HepG2 (cell line): ENCODE measurements at regions not wholly inside any gene's neighbourhood (a gene's known extent, or its start where the extent isn't known, plus 50 kb on each side); places are given as distances from the start of the nearest gene placed in this dataset.

Experiments used
- ATAC-seq: fragments of 200-7000 bp; cut with Tn5 transposase; 3 replicates; pipeline ENCODE4 v1.9.1; 2020; ENCODE audit warnings: mild to moderate bottlenecking, moderate library complexity
- BruUV-seq: library from RNA; stranded (reverse); fragments of 400-500 nt; replicated peaks from 2 replicates; lab custom pipeline; 2021; lab: Mats Ljungman, UMichigan
- CTCF ChIA-PET: fragments of 300-600 bp; formaldehyde crosslinking; extraction: SDS; loops from one replicate; lab custom pipeline; 2021; ENCODE audit warnings: low total read pairs, inconsistent platforms, low intra/inter-chr PET ratio; lab: Yijun Ruan, JAX
- POLR2A ChIA-PET: fragments of 350-600 bp; sonication (Branson Sonifier 250); formaldehyde crosslinking; loops from one replicate; lab custom pipeline; 2020; ENCODE audit warnings: antibody characterized with exemption, inconsistent platforms; lab: Yijun Ruan, JAX
- DNase-seq: peaks from one replicate; pipeline ENCODE4 v3.0.0-alpha.2; 2015; ENCODE audit warnings: low spot score
- FAIRE-seq: peaks from 3 replicates; lab custom pipeline; 2011; peaks lifted over from hg19 to GRCh38; lab: Jason Lieb, UNC
- H2AFZ ChIP-seq: one replicate; pipeline ENCODE4 v1.6.1; 2011; ENCODE audit warnings: low read length, inconsistent platforms
- H3K27ac ChIP-seq: fragments of 300-600 bp; 3 replicates; pipeline ENCODE4 v1.8.0; 2011; ENCODE audit warnings: mixed run types, mild to moderate bottlenecking, mixed read lengths, low read length, inconsistent platforms; ENCODE audit not compliant: insufficient read depth; ENCODE audit errors: extremely low read length
- H3K27me3 ChIP-seq, 2 experiments: fragments of 200-600 bp in 1 of 2; 2 replicates in 1 of 2; 3 replicates in 1 of 2; pipeline versions ENCODE4 v1.6.0 to v1.8.0; 2011; ENCODE audit warnings: low read length in 2 of 2, mild to moderate bottlenecking in 2 of 2, moderate library complexity in 2 of 2, inconsistent platforms in 1 of 2; ENCODE audit not compliant: insufficient read depth in 2 of 2, control insufficient read depth in 1 of 2
- H3K36me3 ChIP-seq, 2 experiments: fragments of 200-600 bp in 1 of 2; replicated peaks in 1 of 2; 2 replicates in 1 of 2; 3 replicates in 1 of 2; pipeline versions ENCODE4 v1.5.1 to v1.8.0; 2011; ENCODE audit warnings: low read length in 2 of 2, inconsistent platforms in 1 of 2; ENCODE audit not compliant: insufficient read depth in 2 of 2, control insufficient read depth in 1 of 2
- H3K4me1 ChIP-seq: 2 replicates; pipeline ENCODE4 v1.5.1; 2012; ENCODE audit warnings: low read length, inconsistent platforms; ENCODE audit not compliant: insufficient read depth
- H3K4me2 ChIP-seq: 2 replicates; pipeline ENCODE4 v1.6.0; 2011; ENCODE audit warnings: low read depth, low read length, inconsistent platforms
- H3K4me3 ChIP-seq, 3 experiments: fragments of 200-600 bp in 1 of 3; sonication (generic), shearing (Covaris generic) in 1 of 3; replicated peaks in 1 of 3; 2 replicates each; pipeline ENCODE4 v1.5.1; 2011 to 2016; ENCODE audit warnings: low read length in 3 of 3, inconsistent platforms in 2 of 3, low read depth in 2 of 3, mild to moderate bottlenecking in 2 of 3, control low read depth in 1 of 3, mixed read lengths in 1 of 3; ENCODE audit not compliant: insufficient read depth in 1 of 3
- H3K79me2 ChIP-seq: one replicate; pipeline ENCODE4 v1.6.1; 2011; ENCODE audit warnings: low read length, inconsistent platforms; ENCODE audit not compliant: insufficient read depth
- H3K9ac ChIP-seq: 2 replicates; pipeline ENCODE4 v1.6.0; 2011; ENCODE audit warnings: mild to moderate bottlenecking, low read depth, low read length, inconsistent platforms; ENCODE audit not compliant: insufficient read depth
- H3K9me3 ChIP-seq: 2 replicates; pipeline ENCODE4 v1.5.1; 2012; ENCODE audit warnings: mild to moderate bottlenecking, low read length
- H4K20me1 ChIP-seq: 2 replicates; pipeline ENCODE4 v1.6.0; 2011; ENCODE audit warnings: inconsistent platforms, mild to moderate bottlenecking, low read length, moderate library complexity; ENCODE audit not compliant: insufficient read depth
- POLR2AphosphoS2 ChIP-seq: IDR thresholded peaks from 2 replicates; pipeline ENCODE4 v1.6.1; 2011; ENCODE audit warnings: low read depth, low read length, improper control_type of control experiment
- STAG1 ChIP-seq: sonication (generic); formaldehyde crosslinking; IDR thresholded peaks from 2 replicates; pipeline ENCODE4 v1.4.0; 2020; ENCODE audit warnings: missing genetic modification reagents
- ZBTB39 ChIP-seq: sonication (generic); formaldehyde crosslinking; IDR thresholded peaks from 2 replicates; pipeline ENCODE4 v1.5.0; 2020; ENCODE audit warnings: missing genetic modification reagents
- ZBTB44 ChIP-seq: sonication (generic); formaldehyde crosslinking; IDR thresholded peaks from 2 replicates; pipeline ENCODE4 v1.4.0; 2020; ENCODE audit warnings: missing genetic modification reagents
- ZNF143 ChIP-seq: sonication (generic); formaldehyde crosslinking; IDR thresholded peaks from 2 replicates; pipeline ENCODE4 v1.4.0; 2020; ENCODE audit warnings: missing genetic modification reagents
- ZNF772 ChIP-seq: sonication (generic); formaldehyde crosslinking; IDR thresholded peaks from 2 replicates; pipeline ENCODE4 v1.5.0; 2020; ENCODE audit warnings: mild to moderate bottlenecking, missing genetic modification reagents
- WGBS: methylation state at CpG from one replicate; pipeline ENCODE4 v1.1.6; 2017; ENCODE audit warnings: low lambda C conversion rate; 5-methylcytosine and 5-hydroxymethylcytosine counted together
- in situ Hi-C: cut with HindIII; loops from 2 replicates; pipeline ENCODE4 v1.10.0; 2017; ENCODE audit warnings: low pct_unique_long_range_greater_than_20kb; ENCODE audit not compliant: extremely low pct_ligation_motif_present
- intact Hi-C: fragments of 100-400 bp; cut with micrococcal nuclease; formaldehyde crosslinking; loops from one replicate; pipeline ENCODE4 v1.10.0; 2022; ENCODE audit not compliant: unreplicated experiment

GRCh38 chr7:57204411-57204811, 72.2 kb upstream of the ZNF479 start:
- H3K9ac ChIP-seq: no peak overlapping the region
- DNase-seq: no peak
- no peak overlapping the region for H2AFZ ChIP-seq
- FAIRE-seq: no peak
- POLR2A ChIA-PET: no interaction called here
- H3K4me2 ChIP-seq: no peak overlapping the region
- in situ Hi-C loops (no loop called here), intact Hi-C loops (no loop called here)
- no peaks in the 10 kb centered on the region for H3K36me3 ChIP-seq
- TF ChIP-seq ZNF772: no peak
- TF ChIP-seq ZBTB44 (CRISPR knock-in tag): no peak
- no peak for TF ChIP-seq STAG1 (CRISPR knock-in tag)
- TF ChIP-seq ZBTB39 (CRISPR knock-in tag): no peak
- TF ChIP-seq ZNF143 (CRISPR knock-in tag): no peak
- no peak for TF ChIP-seq POLR2AphosphoS2
- H3K4me1 ChIP-seq: no peaks in the 10 kb centered on the region
- no peak overlapping the region for H3K4me3 ChIP-seq
- H4K20me1 ChIP-seq: no peaks in the 10 kb centered on the region
- ATAC-seq: no peak
- CTCF ChIA-PET: no interaction called here
- H3K9me3 ChIP-seq: peaks cover 93% of the 10 kb centered on the region
- no peaks in the 10 kb centered on the region for H3K27me3 ChIP-seq
- H3K79me2 ChIP-seq: no peaks in the 10 kb centered on the region
- BruUV-seq: no TSS peak
- no CpG with 5 or more reads among the region's 10 CpGs for WGBS
- no peak overlapping the region for H3K27ac ChIP-seq
